Activated CD8-positive, alpha-beta T cell treated with anti-CD3 and anti-CD28 coated beads, Interleukin-2, amount 10 ng/mL, durations not matched to agents 7 days and 5 days (primary cell): ENCODE measurements at regions not wholly inside any gene's neighbourhood (a gene's known extent, or its start where the extent isn't known, plus 50 kb on each side); places are given as distances from the start of the nearest gene placed in this dataset.
"Not testable (repeated sequence)": the region's sequence is repeated elsewhere in the genome, so short reads cannot be mapped to it uniquely, and the experiment has no call there.

Source experiments
- ATAC-seq: fragments of 150-1000 bp; cut with Tn5 transposase; one replicate; pipeline ENCODE4 v1.10.0; 2021; ENCODE audit warnings: moderate library complexity
- CTCF ChIA-PET: fragments of 350-600 bp; sonication (Branson Sonifier 250); formaldehyde crosslinking; loops from one replicate; lab custom pipeline; 2021; ENCODE audit warnings: antibody characterized with exemption; lab: Charles Lee
- POLR2A ChIA-PET: fragments of 350-600 bp; sonication (Branson Sonifier 250); formaldehyde crosslinking; loops from one replicate; lab custom pipeline; 2021; ENCODE audit warnings: antibody characterized with exemption; lab: Charles Lee
- DNase-seq: peaks from one replicate; pipeline ENCODE4 v3.0.0-alpha.2; 2020
- H3K27ac Mint-ChIP-seq: one replicate; pipeline ENCODE4 v1.8.0; 2021; ENCODE audit warnings: mild to moderate bottlenecking, mixed read lengths
- H3K27me3 Mint-ChIP-seq: one replicate; pipeline ENCODE4 v1.8.0; 2021; ENCODE audit warnings: low read depth, mixed read lengths
- H3K36me3 Mint-ChIP-seq: one replicate; pipeline ENCODE4 v1.8.0; 2021; ENCODE audit warnings: low read depth, mixed read lengths
- H3K4me1 Mint-ChIP-seq: one replicate; pipeline ENCODE4 v1.8.0; 2021; ENCODE audit warnings: low read depth, mixed read lengths
- H3K4me3 Mint-ChIP-seq: one replicate; pipeline ENCODE4 v1.8.0; 2021; ENCODE audit warnings: mild to moderate bottlenecking, mixed read lengths
- H3K9me3 Mint-ChIP-seq: one replicate; pipeline ENCODE4 v1.8.0; 2022; ENCODE audit warnings: mixed read lengths; ENCODE audit not compliant: insufficient read depth

DNA sequence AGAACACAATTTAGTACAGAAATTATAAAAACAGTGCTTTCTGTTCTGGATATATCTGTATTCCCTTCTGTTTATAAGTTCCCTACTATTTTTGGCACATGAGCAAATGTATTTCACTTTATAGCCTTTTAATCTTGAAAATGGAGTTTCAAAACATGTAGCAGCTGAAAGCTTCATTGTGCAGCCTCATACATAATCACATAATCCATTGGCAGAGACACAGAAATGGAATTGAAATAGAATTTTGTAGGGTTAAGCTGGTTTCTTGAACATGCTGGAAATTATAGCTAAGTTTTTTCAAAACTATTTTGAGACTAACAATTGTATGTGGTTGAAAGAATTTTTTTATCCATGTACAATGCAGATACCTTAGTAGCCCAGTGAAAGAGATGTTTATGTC lies 614.3 kb upstream of the MDGA2 start:
- no peak for ATAC-seq
- POLR2A ChIA-PET, result no interaction called here
- CTCF ChIA-PET, result no interaction called here
- Mint-ChIP-seq H3K4me1 (no peaks in the 10 kb centered on the region), H3K9me3 (peaks cover 4% of the 10 kb centered on the region), H3K27me3 (no peaks in the 10 kb centered on the region), H3K36me3 (no peaks in the 10 kb centered on the region), H3K27ac (no peak overlapping the region), H3K4me3 (no peak overlapping the region)
- no peak for DNase-seq

GRCh38 chr14:48285217-48285616 lies 609.8 kb upstream of the MDGA2 start:
- H3K27me3 Mint-ChIP-seq, CTCF ChIA-PET, H3K4me1 Mint-ChIP-seq, H3K9me3 Mint-ChIP-seq, POLR2A ChIA-PET, ATAC-seq, DNase-seq, H3K4me3 Mint-ChIP-seq, H3K27ac Mint-ChIP-seq, H3K36me3 Mint-ChIP-seq: not testable (repeated sequence)

DNA sequence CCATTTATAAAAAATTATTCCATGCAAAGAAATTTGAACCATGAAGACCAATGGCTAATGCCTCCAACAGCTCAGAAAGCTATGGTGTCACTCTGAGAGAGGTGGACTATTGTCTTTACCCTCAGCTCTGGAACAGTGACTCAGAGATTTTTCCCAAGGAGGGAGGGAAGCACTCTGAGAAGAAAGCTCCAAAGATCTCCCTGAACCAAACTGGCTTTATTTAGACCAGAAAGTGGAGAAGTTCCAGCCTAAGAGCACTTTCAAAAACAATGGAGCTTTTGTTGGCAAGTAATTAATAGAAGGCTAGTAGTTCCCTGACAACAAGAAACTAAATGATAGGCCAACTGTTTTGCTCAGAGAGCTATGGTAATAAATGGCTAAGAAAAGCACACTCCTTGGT lies 599.9 kb upstream of the MDGA2 start:
- H3K36me3 Mint-ChIP-seq, result no peaks in the 10 kb centered on the region
- ChIA-PET CTCF (no interaction called here), POLR2A (no interaction called here)
- H3K4me1 Mint-ChIP-seq, result no peaks in the 10 kb centered on the region
- no peak for DNase-seq
- H3K4me3 Mint-ChIP-seq, result no peak overlapping the region
- H3K27me3 Mint-ChIP-seq, result no peaks in the 10 kb centered on the region
- no peak for ATAC-seq
- H3K9me3 Mint-ChIP-seq, result peaks cover 5% of the 10 kb centered on the region
- no peak overlapping the region for H3K27ac Mint-ChIP-seq

- H3K27ac Mint-ChIP-seq, result no peak overlapping the region
- POLR2A ChIA-PET, result no interaction called here
Observed at GRCh38 chr14:48274826-48275225, 599.4 kb upstream of the MDGA2 start.

DNA sequence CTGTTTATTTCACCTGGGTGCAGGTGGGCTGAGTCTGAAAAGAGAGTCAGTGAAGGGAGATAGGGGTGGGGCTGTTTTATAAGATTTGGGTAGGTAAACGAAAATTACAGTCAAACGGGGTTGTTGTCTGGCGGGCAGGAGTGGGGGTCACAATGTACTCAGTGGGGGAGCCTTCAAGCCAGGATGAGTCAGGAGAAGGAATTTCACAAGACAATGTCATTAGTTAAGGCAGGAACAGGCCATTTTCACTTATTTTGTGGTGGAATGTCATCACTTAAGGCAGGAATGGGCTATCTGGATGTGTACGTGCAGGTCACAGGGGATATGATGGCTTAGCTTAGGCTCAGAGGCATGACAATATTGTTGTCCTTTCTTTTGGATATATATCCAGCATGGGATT lies 592.5 kb upstream of the MDGA2 start:
- H3K9me3 Mint-ChIP-seq, POLR2A ChIA-PET, ATAC-seq, H3K27ac Mint-ChIP-seq, CTCF ChIA-PET, DNase-seq, H3K27me3 Mint-ChIP-seq, H3K4me3 Mint-ChIP-seq, H3K4me1 Mint-ChIP-seq, H3K36me3 Mint-ChIP-seq: not testable (repeated sequence)

More at GRCh38 chr14:48274826-48275225, 599.4 kb upstream of the MDGA2 start:
- no peak for ATAC-seq
- Mint-ChIP-seq H3K4me3 (no peak overlapping the region), H3K9me3 (peaks cover 5% of the 10 kb centered on the region), H3K36me3 (no peaks in the 10 kb centered on the region), H3K27me3 (no peaks in the 10 kb centered on the region), H3K4me1 (no peaks in the 10 kb centered on the region)
- no peak for DNase-seq
- CTCF ChIA-PET, result no interaction called here

DNA sequence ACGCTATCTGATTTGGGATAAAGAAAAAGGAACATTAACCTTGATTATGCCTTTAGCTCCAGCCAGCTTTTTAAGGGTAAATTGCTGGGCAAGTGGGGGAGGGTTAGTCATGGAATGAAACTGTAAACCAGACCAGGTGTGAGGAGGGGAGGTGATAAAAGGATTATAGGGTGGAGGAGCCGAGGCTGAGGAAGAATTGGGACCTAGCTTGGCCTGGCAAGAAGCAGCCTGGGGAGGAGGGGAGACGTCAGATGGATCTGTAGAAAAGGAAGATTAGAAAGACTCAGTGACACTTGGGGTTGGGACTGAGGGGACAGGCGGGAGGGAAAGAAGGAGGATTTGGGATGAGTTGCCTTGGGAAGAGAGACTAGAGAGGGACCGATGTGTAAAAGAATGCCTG lies 590.8 kb upstream of the MDGA2 start:
- CTCF ChIA-PET, H3K9me3 Mint-ChIP-seq, H3K4me3 Mint-ChIP-seq, H3K36me3 Mint-ChIP-seq, DNase-seq, POLR2A ChIA-PET, ATAC-seq, H3K4me1 Mint-ChIP-seq, H3K27ac Mint-ChIP-seq, H3K27me3 Mint-ChIP-seq: not testable (repeated sequence)

- ATAC-seq (no peak), DNase-seq (no peak)
- Mint-ChIP-seq H3K4me3 (no peak overlapping the region), H3K27ac (no peak overlapping the region), H3K27me3 (no peaks in the 10 kb centered on the region), H3K4me1 (no peaks in the 10 kb centered on the region), H3K36me3 (no peaks in the 10 kb centered on the region), H3K9me3 (peaks cover 7% of the 10 kb centered on the region)
- ChIA-PET POLR2A (no interaction called here), CTCF (no interaction called here)
Observed at GRCh38 chr14:48261436-48261835, 586.0 kb upstream of the MDGA2 start.

- H3K4me1 Mint-ChIP-seq, POLR2A ChIA-PET, H3K4me3 Mint-ChIP-seq, H3K27me3 Mint-ChIP-seq, ATAC-seq, H3K9me3 Mint-ChIP-seq, H3K36me3 Mint-ChIP-seq, DNase-seq, H3K27ac Mint-ChIP-seq, CTCF ChIA-PET: not testable (repeated sequence)
Observed at GRCh38 chr14:48260394-48261295, 585.2 kb upstream of the MDGA2 start.

GRCh38 chr14:48259876-48260275 lies 584.5 kb upstream of the MDGA2 start:
- H3K27me3 Mint-ChIP-seq, H3K4me3 Mint-ChIP-seq, H3K9me3 Mint-ChIP-seq, CTCF ChIA-PET, H3K27ac Mint-ChIP-seq, POLR2A ChIA-PET, H3K4me1 Mint-ChIP-seq, H3K36me3 Mint-ChIP-seq, DNase-seq, ATAC-seq: not testable (repeated sequence)

GRCh38 chr14:48259232-48259631 lies 583.8 kb upstream of the MDGA2 start:
- DNase-seq, H3K4me1 Mint-ChIP-seq, H3K27ac Mint-ChIP-seq, H3K4me3 Mint-ChIP-seq, H3K36me3 Mint-ChIP-seq, POLR2A ChIA-PET, ATAC-seq, H3K9me3 Mint-ChIP-seq, H3K27me3 Mint-ChIP-seq, CTCF ChIA-PET: not testable (repeated sequence)

- POLR2A ChIA-PET, DNase-seq, ATAC-seq, H3K36me3 Mint-ChIP-seq, H3K27ac Mint-ChIP-seq, H3K4me3 Mint-ChIP-seq, CTCF ChIA-PET, H3K27me3 Mint-ChIP-seq, H3K9me3 Mint-ChIP-seq, H3K4me1 Mint-ChIP-seq: not testable (repeated sequence)
Observed at GRCh38 chr14:48258703-48259102, 583.3 kb upstream of the MDGA2 start.

DNA sequence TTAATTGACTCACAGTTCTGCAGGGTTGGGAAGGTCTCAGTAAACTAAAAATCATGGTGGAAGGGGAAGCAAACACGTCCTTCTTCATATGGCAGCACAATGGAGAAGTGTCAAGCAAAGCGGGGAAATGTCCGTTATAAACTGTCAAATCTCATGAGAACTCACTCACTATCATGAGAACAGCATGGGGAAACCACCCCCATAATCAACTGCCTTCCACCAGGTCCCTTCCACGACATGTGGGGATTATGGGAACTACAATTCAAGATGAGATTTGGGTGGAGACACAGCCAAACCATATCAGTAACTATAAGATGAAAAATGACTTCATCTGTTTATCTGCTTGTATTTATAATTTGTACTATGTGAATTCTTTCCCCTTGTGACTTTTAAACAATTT lies 577.6 kb upstream of the MDGA2 start:
- no peak overlapping the region for H3K27ac Mint-ChIP-seq
- ATAC-seq, result no peak
- ChIA-PET CTCF (no interaction called here), POLR2A (no interaction called here)
- peaks cover 3% of the 10 kb centered on the region for H3K9me3 Mint-ChIP-seq
- no peaks in the 10 kb centered on the region for H3K36me3 Mint-ChIP-seq
- DNase-seq, result no peak
- H3K4me3 Mint-ChIP-seq, result no peak overlapping the region
- H3K27me3 Mint-ChIP-seq, result no peaks in the 10 kb centered on the region
- no peaks in the 10 kb centered on the region for H3K4me1 Mint-ChIP-seq

DNA sequence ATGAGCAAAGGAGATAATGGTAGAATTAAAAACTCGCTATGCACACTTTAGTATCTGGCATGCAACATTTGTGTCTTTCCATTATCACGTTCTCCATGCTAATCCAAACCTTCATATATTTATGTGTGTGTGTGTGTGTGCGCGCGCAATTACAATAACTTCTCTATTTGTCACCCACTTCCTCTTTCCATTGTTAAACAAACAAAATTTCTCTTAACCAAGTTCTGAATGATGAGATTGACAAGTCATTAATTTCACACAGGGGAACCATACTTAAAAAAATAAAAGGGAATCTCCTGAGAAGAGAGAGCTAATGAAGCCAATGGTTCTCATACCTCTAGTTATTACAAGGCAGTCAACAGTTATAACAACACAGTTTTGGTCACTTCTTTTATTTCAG lies 575.9 kb upstream of the MDGA2 start:
- Mint-ChIP-seq H3K27me3 (no peaks in the 10 kb centered on the region), H3K27ac (no peak overlapping the region), H3K36me3 (no peaks in the 10 kb centered on the region), H3K9me3 (peaks cover 3% of the 10 kb centered on the region), H3K4me1 (no peaks in the 10 kb centered on the region), H3K4me3 (no peak overlapping the region)
- ATAC-seq (no peak), DNase-seq (no peak)
- CTCF ChIA-PET, result no interaction called here
- POLR2A ChIA-PET, result no interaction called here
